Left renal cortex interstitium (tissue), 4 donors: ENCODE measurements at regions not wholly inside any gene's neighbourhood (a gene's known extent, or its start where the extent isn't known, plus 50 kb on each side); places are given as distances from the start of the nearest gene placed in this dataset.
"Not testable (repeated sequence)": the region's sequence is repeated elsewhere in the genome, so short reads cannot be mapped to it uniquely, and the experiment has no call there.

Experiments
- DNase-seq, 4 donors: peaks; one replicate each; pipeline ENCODE4 v3.0.0-alpha.2; 2013; ENCODE audit warnings: low read depth in 4 of 4, low spot score in 2 of 4, missing footprints in 1 of 4

DNA sequence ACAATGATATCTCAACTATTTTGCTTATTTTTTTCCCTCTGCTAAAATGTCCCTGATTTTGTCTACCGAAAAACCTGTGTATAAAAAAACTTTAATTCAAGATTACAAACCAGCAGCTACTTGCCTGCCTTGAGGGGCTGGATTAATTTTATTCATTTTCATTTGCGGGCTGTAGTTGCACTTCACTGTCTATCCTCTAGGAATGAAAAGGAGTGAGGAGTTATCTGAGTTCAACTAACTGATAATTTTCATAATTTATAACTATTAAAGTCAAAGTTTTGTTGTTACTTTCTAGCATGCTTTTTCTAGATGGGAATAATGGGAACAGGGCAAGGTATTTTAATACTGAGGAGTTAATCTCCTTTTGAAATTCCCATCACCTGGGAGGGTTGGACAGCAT lies 50.3 kb upstream of the AGTPBP1 start:
- not testable (repeated sequence) for DNase-seq

DNA sequence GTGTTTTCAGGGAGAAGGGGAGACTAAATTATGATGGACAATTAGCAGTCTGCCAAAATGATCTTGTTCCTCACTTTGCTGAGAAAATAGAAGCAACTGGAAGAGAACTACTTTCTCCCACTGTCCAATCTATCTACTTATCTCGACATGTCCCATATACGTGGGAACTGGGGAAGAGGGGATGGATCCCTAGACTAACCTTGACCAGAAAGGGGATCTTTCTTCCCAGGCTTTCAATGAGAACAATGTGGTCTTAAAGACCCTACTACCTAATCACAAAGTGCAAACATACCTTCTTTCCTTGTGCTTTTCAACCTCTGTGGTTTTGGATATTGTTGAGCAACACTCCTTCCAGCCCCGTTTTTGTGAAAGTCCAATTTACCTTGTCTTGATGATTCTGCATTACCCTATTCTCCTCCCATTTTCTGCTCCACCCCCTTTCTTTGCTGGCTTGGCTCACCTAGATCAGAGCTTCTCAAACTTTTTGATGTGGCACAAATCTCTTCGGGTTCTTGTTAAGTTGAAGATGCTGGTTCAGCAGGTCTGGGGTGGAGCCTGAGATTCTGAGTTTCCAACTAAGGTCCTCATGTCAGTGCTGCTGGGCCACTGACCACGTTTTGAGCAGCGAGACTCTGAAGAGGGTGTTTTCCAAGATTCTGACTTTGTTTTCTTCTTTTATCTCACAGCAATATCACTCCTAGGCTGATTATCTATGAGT lies 61.4 kb upstream of the AGTPBP1 start:
- DNase-seq, result not testable (repeated sequence)

DNA sequence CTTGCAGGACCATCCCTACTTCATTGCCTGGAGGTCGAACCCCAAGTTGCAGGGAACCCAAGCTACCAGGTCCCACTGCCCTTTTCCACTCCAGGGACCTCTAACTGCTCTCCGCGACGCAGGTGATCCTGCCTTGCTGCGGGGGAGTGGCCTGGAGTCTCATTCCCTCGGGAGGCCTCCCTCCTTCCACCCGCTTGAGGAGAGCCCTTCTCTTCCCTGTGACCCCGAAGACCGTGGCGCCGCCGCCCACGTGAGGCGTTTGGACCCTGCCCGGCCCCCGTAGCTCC lies 63.0 kb upstream of the AGTPBP1 start:
- peak in 2 of 4 donors; percentile 13 to 48 for DNase-seq

DNA sequence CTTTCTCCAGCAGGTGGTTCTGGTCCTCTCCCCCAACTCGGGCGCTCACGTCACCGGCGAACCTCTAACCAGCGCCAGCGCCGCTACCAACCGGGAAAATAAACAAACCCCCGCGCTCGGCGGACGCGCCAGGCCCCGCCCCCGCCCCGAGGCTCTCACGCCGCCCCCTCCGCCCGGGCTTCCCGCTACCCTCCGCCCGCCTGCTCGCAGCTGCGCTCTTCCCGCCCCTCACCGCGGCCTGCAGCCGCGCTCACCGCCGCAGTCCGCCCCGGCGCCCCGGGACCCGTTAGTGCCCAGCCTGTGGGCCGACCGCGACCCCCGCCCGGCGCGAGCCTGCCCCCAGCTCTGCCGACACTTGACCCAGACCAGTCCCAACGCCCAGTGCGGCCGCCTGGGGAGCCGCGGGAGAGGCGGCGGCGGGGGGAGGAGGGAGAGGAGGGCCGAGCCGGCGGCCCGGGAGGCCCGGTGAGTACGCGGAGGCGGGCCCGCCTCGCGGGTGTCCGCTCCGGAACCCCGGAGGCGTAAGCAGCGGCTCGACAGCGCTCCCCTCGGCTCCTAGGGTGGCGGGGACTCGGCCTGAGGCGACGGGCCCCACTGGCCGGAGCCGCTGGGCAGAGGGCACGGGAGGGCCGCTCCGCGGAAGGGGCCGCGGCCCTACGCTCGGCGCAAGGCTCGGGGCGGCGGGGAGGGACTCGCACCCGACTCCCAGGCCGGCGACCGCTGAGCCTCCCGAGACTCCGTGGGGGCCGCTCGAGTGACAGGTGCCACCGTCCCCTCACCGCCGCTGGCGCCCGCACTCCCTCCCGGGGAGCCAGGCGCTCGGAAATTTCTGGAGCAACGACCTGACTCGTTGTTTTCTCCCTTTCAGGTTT lies 63.6 kb upstream of the AGTPBP1 start:
- peak; percentile 17 to 49 (median 26) for DNase-seq

DNA sequence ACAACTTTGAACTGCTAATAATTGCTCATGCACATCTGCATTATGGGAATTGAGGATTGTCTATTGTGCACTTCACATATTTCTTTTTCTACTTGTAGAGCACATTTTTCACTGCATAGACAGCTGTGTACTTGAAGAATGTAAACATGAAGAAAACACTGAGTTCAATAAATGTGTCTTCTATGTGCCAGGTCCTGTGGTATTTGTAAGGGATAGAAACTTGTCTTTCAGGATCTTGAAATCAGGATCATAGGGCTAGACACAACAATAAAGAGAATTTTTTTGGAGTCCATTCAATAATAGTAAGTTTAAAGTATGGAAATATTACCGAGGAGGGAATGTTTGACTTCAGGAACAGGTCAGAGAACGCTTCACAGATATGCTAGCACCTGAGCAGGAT lies 66.6 kb upstream of the AGTPBP1 start:
- DNase-seq, result not testable (repeated sequence)

DNA sequence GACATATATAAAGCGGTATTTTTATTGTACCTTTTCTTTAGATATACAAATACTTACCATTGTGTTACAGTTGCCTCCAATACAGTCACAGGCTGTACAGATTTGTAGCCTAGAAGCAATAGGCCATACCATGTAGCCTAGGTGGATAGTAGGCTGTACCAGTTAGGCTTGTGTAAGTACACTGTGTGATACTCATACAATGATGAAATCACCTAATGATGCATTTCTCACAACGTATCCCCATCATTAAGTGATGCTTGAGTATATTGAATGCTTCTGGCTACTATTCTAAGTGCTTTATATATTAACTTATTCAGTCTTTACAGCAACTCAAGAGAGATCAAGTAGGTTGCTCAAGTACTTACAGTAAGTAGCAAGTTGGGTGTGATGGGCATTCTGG lies 71.6 kb upstream of the AGTPBP1 start:
- not testable (repeated sequence) for DNase-seq

DNA sequence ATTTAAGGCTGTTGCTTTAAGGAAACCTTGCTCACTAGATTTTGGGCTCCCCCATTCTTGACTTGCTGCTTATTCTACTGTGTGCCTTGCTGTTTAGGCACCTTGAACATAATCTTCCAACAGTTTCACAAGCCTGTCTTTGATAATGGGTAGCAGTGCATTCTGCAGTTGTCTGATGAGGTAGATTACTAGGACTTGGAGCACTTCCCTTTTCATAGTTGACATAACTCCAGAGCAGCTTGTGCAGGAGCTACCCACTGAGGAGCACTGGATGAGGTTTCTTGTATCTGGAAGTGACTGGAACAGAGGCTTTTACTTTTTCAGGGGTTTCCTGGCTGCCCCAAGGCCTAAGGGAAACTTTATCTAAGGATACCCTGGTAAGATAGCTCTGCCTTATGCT lies 73.0 kb upstream of the AGTPBP1 start:
- DNase-seq, result not testable (repeated sequence)

DNA sequence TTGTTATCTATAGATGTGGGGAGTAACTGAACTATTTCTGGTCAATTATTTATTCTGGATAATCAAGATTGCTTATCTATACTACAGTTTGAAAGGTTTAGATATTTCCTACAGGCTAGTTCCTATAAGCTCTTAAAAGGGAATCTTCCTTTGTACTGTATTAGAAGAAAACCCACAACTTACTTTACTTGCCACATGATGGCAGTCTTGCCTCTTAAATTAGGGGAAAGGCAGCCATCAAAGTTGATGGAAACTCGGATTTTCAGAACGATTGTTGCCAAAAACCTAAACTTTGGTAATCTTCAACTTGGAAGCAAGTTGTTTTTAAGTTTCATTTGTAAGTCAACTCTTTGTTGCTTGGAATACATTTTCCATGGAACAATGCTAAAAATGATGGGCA lies 77.2 kb upstream of the AGTPBP1 start:
- DNase-seq, result not testable (repeated sequence)

DNA sequence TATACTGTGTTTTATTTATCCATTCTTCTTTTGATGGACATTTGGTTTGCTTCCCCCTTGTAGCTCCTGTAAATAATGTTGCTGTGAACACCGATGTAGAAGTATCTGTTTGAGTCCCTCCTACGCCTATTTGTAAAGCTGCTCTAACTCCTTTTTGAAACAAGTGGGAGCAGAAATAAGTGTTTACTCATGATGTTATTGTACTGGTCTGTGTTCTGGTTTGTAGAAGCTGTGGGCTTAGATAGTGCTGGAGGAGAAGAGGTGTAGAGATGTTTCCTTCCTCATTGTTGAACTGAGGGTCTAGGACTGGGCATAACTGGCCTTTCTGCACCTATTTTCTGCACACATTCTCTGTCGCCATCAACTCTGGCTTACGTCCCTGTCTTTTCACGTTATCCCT lies 78.8 kb upstream of the AGTPBP1 start:
- not testable (repeated sequence) for DNase-seq

DNA sequence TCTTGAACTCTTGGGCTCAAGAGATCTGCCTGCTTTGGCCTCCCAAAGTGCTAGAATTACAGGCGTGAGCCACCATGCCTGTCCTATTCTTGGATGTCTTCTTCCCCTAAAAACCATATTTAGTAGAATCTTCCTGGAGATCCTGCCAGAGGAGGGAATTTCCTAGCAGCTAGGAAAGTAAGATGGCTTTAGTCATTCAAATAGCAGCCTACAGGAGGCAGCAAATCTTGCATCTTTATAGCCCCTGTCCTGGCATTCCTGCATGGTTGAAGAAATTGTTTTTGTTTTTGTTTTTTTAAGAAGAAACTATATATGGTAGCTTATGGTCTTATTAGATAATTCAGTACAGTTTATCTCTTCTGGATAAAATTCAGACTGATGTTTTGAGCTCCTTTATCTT lies 83.2 kb upstream of the AGTPBP1 start:
- not testable (repeated sequence) for DNase-seq

DNA sequence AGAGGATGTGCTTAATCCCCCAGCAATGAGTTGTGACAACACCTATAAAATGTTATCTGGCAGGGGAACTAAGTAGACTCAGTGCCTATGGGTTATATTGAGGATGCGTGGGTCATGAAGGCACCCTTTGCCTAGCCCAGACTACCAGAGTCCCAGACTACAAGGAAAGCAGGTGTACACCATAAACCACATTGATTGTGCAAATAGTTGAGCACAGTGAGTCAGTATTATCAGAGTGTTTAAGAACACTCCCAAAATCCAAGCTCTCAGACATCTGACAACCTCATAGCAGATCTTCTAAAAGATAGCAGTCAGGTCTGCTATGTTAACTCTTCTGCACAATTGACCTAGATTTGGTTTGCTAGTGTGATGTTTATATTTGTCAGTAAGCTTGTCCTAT lies 92.8 kb upstream of the AGTPBP1 start:
- DNase-seq, result not testable (repeated sequence)

DNA sequence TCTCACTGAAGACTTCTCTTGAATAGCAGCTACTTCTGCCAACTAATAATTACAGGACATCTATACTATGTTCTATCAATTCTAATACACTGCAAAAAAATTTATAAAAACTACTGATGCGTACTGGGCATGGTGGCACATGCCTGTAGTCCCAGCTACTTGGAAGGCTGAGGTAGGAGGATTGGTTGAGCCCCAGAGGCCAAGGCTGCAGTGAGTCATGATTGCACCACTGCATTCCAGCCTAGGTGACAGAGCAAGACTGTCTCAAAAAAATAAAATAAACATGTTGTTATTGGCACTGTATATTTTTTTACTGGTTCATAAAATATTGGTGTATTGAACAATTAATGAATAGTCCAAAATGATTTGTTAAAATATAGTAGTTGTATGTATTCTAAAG lies 97.0 kb upstream of the NAA35 start:
- not testable (repeated sequence) for DNase-seq

DNA sequence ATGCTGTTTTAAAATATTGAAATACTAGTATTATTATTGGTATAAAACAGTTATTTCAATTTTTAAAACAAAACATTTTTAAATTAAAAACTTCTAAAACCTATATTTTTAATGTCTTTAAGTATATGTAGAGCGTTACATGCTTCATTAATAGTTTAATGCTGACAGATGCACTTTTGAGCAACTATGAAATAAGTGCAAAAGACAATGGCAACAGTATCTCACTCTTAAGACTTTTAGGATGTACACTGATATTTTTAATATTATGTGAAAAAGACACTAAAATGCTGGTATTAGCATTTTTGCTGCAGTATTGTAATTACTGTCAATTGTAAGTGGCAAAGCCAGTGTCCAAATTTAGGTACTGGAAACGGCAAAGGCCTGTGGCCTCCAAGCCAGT lies 93.2 kb upstream of the NAA35 start:
- not testable (repeated sequence) for DNase-seq

DNA sequence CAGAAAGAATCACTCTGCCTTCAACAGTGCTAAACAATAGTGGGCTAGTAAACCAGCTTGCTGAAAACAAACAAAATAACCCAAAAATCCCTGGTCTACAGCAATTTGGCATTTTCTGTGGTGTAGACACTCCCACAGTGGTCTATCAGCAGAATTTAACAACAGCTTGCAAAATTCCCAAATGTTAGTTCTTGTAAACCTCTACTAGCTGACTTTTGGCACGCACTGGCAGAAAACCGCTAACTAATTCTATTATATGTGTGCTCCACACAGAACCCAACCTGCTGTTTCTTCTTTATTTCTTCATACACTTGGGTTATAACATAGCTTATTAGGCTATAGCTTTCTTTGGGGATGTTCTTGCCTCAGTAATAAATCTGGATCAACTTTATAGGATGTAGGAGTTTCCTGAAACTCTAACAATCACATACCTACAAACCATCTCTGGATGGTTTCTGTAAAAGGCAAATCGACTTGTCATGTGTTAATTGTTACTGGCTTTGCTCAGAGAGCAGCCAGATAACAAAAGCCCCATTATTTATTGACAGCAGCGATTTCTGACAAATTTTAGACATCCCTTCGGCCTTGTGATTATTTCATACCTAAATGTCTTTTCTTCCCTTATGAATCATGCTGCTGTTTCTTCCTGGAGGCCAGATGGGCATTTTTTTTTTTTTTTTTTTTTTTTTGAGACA lies 82.7 kb upstream of the NAA35 start:
- no peak for DNase-seq

DNA sequence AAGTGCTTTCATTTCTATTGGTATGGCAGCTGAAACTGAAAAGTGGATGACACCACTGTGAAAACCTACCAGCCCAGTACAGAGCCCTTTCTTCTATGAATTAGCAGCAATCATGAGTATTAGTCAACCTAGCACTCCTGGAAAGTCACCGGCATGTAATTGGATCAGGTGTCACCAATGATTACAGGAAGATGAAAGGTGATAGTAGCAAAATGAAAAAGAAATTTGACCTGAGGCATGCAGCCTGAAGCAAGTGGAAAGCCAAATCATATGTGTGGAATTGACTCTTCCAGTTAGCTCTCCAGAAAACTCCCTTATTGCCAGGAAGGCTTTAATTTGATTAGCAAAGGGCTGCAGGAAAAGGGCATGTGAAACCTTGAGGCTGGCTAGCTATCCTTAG lies 81.2 kb upstream of the NAA35 start:
- DNase-seq, result no peak

DNA sequence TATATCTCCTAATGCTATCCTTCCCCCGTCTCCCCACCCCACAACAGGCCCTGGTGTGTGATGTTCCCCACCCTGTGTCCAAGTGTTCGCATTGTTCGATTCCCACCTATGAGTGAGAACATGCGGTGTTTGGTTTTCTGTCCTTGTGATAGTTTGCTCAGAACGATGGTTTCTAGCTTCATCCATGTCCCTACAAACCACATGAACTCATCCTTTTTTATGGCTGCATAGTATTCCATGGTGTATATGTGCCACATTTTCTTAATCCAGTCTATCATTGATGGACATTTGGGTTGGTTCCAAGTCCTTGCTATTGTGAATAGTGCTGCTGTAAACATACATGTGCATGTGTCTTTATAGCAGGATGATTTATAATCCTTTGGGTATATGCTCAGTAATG lies 79.1 kb upstream of the NAA35 start:
- DNase-seq, result not testable (repeated sequence)

DNA sequence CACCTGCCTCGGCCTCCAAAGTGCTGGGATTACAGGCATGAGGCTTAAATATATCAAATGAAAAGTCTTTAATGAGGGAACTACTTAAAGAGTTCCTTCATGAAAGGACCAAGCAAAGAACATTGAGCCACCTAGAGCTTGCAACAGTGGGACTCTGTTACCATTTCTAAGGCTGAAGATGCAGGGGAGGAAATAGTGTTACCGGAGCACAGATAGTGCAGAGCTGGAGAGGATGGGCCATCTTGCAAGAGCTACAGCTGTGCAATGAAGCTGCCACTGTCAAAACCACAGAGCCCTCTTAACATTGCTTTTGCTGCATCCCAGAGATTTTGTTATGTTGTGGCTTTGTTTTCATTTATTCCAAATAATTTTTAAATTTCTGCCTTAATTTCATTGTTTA lies 77.1 kb upstream of the NAA35 start:
- no peak for DNase-seq

DNA sequence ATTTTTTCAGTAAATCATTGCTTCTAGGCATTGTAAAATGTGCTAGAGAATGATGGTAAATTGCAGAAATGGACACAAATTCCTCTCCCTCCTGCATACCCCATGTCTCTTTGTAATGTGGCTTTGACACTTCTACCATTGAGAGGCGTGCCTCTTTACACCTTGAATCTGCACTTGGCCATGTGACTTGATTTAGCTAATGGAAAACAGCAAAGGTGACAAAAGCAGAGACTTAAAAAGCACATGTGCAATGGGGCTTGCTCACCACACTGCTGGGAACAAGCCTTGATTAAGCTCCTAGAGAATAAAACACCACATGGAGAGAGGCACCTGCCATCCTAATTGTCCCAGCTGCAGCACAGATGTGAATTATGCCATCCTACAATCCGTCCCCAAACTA lies 69.9 kb upstream of the NAA35 start:
- DNase-seq, result no peak

DNA sequence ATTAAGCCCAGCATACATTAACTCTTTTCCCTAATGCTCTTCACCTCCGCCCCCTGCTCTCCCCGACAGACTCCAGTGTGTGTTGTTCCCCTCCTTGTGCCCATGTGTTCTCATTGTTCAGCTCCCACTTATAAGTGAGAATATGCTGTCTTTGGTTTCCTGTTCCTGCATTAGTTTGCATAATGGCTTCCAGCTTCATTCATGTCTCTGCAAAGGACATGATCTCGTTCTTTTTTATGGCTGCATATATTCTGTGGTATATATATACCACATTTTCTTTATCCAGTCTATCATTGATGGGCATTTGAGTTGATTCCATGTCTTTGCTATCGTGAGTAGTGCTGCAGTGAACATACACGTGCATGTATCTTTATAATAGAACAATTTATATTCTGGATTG lies 69.3 kb upstream of the NAA35 start:
- not testable (repeated sequence) for DNase-seq

DNA sequence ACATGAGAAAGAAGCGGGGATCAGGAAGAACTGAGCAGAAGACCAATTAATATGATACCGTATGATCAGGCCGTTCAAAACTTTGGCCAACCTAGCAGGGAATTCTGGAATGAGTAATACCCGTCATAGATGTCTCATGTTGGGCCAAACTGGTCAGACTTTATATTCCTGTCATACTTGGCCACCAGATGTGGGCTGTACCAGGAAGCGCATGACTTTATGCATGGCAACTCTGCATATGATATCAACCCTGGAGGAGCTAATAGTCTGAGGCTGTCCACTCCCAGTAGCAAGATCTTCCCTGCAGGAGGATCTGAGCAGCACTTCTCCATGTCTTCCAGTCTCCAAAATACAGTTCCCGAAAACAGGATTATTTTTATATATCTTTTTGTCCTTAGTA lies 68.5 kb upstream of the NAA35 start:
- no peak for DNase-seq

DNA sequence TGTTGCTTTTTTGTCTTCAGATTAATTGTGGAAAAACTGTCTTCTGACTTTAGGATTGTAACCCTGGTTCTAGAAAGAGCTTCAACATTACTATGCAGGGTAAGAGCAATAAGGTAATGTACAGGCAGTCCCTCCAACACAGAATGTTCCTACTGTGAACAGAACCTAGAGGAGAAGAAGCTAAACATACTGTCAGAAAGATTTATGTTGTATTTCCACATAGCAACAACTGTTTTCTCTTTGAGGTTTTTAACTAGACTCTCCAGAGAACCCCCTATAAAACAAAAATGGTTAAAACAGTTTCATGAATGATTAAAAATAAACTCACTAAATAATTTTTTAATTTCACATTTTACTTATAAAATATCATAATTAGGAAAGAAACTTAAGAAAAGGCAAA lies 64.3 kb upstream of the NAA35 start:
- DNase-seq, result peak in 1 of 4 donors; percentile 28
